Inferior parietal cortex (tissue), 1 donor: ENCODE measurements at regions not wholly inside any gene's neighbourhood (a gene's known extent, or its start where the extent isn't known, plus 50 kb on each side); places are given as distances from the start of the nearest gene placed in this dataset.
"Not testable (repeated sequence)": the region's sequence is repeated elsewhere in the genome, so short reads cannot be mapped to it uniquely, and the experiment has no call there.

Experiments
- DNase-seq: peaks from one replicate; pipeline ENCODE4 v3.0.0-alpha.2; 2016; ENCODE audit errors: extremely low spot score

- no peak for DNase-seq
These were observed 87.9 kb upstream of the TRIO start for GRCh38 chr5:14054965-14055963.

- no peak for DNase-seq
These were observed 88.9 kb upstream of the TRIO start for GRCh38 chr5:14054111-14054854.

- DNase-seq, result no peak
These were observed 92.3 kb upstream of the TRIO start for GRCh38 chr5:14050821-14051220.

GRCh38 chr5:14048434-14048833 lies 94.7 kb upstream of the TRIO start:
- no peak for DNase-seq

GRCh38 chr5:14041528-14042192 lies 97.2 kb upstream of the DNAH5 start:
- DNase-seq, result no peak

- DNase-seq, result no peak
These were observed 96.1 kb upstream of the DNAH5 start for GRCh38 chr5:14040542-14040941.

GRCh38 chr5:14039576-14039975 lies 95.1 kb upstream of the DNAH5 start:
- DNase-seq, result no peak

- no peak for DNase-seq
These were observed 94.6 kb upstream of the DNAH5 start for GRCh38 chr5:14039063-14039462.

- DNase-seq, result no peak
These were observed 94.0 kb upstream of the DNAH5 start for GRCh38 chr5:14038341-14038959.

GRCh38 chr5:14036947-14037346 lies 92.5 kb upstream of the DNAH5 start:
- DNase-seq, result no peak

- DNase-seq, result no peak
These were observed 92.0 kb upstream of the DNAH5 start for GRCh38 chr5:14036514-14036913.

GRCh38 chr5:14035859-14036503 lies 91.5 kb upstream of the DNAH5 start:
- DNase-seq, result peak; percentile 52

- no peak for DNase-seq
These were observed 90.5 kb upstream of the DNAH5 start for GRCh38 chr5:14034963-14035362.

GRCh38 chr5:14032918-14033317 lies 88.4 kb upstream of the DNAH5 start:
- no peak for DNase-seq

GRCh38 chr5:14028938-14029584 lies 84.6 kb upstream of the DNAH5 start:
- no peak for DNase-seq

GRCh38 chr5:14028188-14028587 lies 83.7 kb upstream of the DNAH5 start:
- no peak for DNase-seq

GRCh38 chr5:14025569-14026286 lies 81.2 kb upstream of the DNAH5 start:
- DNase-seq, result no peak

- no peak for DNase-seq
These were observed 78.5 kb upstream of the DNAH5 start for GRCh38 chr5:14022971-14023370.

- not testable (repeated sequence) for DNase-seq
These were observed 76.5 kb upstream of the DNAH5 start for GRCh38 chr5:14020944-14021343.

GRCh38 chr5:14019768-14020290 lies 75.3 kb upstream of the DNAH5 start:
- no peak for DNase-seq
